HG03442 (cell line): ENCODE measurements at regions not wholly inside any gene's neighbourhood (a gene's known extent, or its start where the extent isn't known, plus 50 kb on each side); places are given as distances from the start of the nearest gene placed in this dataset.
"Not testable (repeated sequence)": the region's sequence is repeated elsewhere in the genome, so short reads cannot be mapped to it uniquely, and the experiment has no call there.

Experiments used
- ATAC-seq: cut with Tn5 transposase; IDR thresholded peaks from one replicate; pipeline ENCODE4 v1.9.1; 2021; ENCODE audit warnings: mild to moderate bottlenecking, moderate library complexity; ENCODE audit not compliant: unreplicated experiment

DNA sequence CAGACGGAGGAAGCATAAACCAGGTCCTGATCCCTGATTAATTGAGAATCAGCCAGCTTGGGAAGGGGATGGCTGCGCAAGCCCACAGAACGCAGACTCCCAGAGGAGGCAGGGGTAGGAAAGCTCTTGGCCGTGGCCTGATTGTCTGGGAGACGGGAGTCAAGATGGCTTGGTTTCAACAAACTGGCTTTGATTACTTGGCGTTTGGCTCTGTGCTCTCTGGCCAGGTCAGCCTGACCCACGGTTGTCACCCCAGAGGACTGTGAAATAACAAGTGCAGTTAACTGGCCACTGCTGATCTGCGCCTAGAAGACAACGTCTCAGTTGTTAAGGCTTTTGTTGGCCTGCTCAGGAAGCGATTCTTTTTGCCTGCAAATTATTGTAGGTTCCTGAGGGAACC, 387.0 kb upstream of the PROK2 start:
- no peak for ATAC-seq

DNA sequence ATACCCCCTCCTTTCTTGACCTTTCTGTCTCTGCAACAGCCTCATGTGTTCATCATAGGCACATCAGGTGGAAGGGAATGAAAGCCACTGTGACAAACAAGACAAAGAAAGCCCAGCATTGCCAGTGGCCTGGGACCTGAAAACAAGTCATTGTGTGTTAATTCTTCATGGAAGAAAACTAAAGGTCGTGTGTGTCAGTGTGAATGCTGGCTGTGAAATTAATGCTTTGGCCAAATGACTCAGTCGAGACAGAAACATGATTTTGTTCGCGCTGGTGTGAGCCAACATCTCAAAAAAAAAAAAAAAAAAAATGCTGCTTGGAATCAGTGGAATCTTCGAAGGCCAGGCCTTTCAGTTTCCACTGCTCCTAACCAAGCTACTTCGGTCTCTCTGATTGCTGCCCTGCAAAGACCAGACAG, 386.5 kb upstream of the PROK2 start:
- no peak for ATAC-seq

DNA sequence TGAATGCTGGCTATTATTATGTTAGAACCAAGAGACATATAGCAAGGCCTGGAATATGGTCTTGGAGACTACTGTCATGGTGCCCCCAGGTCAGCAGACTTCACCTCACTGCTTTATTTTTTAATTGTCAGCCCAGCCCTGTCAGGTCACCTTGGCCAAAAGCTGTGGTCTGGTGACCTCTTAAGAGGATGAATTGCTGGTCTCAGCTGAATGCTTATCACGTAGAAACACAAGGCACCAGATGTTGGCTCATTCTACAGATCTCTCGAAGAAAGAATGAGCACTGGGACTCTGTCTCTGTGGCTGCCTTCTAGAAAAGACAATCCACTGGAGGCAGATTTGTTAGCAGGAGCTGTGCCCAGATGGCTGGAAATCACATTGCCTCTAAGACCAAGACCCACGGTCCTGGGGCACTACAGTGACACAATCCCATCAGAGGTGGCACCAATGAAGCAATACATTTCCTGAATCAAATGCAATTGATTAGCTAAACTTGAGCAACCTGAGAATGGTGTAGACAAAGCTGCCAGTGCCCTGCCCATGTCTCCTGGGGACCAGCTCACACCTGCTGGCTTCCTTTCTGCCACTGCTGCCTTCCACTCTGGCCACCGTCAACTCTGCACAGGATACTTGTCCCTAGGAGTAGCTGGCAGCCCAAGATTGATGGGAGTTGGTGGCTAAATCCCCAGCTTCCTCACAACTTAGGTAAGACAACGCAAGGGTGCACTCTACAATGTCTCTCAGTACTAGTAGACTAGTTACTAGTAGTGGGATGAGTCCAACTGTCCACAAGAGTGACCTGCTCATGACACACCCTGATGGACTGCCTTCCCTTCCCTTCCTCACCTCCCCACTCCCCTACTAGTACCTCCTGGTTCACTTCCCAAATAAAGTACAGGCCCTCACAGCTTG, 384.9 kb upstream of the PROK2 start:
- ATAC-seq, result no peak

DNA sequence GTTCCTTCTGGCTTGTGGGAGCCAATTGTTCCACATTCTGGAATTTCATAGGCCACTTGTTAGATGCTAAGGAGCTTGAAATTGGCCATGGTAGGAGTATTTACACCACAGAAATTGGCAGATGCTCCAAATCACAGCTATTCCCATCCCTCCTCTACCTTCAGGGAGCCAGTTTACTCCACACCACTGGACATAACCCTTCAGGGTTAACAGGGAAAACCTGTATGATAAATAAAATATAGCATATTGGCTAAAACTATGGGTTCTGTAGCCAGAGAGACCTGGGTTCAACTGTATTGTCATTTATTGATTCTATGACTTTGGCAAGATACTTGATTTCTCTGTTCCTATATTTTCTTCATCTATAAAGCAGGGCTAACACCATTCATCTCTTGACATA, 384.2 kb upstream of the PROK2 start:
- ATAC-seq, result no peak

DNA sequence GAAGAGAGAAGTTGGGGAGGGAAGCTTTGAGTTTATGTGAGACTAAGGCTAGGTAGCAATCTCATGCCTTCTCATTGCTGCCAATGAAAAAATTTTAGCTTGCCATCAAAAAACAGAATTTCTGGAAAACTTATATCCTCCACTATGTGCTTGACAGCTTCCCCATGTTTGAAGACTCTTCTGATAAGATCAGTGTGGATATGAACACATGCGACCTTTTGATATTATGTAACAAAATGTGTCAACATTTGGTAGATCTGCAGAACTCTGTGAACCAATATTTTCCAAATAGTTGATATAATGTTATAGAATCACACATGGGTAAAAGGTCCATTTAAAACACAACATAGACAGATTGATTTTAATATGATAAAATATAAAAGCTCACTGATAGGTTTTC, 380.9 kb upstream of the PROK2 start:
- no peak for ATAC-seq

DNA sequence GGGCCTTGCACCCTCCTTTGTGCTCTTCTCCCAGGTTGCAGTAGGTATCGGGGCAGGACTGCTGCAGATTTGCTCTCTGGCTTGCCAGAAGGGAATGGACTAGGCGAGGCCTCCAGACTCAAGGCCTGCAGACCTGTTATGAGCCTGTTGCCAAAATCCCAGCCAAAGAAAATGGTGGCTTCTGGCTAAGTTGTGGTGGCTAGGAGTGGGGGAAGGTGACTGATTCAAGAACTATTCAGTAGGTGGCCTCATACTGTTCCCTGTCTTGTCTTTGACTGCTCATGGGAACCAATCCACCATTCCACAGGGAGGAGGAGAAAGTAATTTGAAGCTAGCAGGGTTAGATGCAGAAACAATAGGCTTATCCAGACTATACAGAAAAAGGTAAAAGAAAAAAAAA, 380.4 kb upstream of the PROK2 start:
- ATAC-seq, result no peak

DNA sequence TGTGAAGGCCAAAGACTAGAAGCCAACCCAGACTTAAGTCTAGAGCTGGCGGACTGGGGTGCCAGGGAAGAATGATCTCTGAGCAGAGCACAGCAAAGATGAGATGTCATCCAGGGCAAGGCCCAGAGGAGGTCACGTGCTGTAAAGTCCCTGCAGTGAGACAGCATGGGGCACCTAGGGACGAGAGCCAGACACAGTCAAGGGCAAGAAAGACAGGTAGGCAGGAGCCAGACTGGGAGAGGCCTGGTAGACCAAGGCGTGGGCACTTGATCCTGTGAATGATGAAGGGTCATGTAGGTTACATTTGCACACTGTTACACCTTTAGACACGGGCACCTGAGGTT, 379.7 kb upstream of the PROK2 start:
- no peak for ATAC-seq

DNA sequence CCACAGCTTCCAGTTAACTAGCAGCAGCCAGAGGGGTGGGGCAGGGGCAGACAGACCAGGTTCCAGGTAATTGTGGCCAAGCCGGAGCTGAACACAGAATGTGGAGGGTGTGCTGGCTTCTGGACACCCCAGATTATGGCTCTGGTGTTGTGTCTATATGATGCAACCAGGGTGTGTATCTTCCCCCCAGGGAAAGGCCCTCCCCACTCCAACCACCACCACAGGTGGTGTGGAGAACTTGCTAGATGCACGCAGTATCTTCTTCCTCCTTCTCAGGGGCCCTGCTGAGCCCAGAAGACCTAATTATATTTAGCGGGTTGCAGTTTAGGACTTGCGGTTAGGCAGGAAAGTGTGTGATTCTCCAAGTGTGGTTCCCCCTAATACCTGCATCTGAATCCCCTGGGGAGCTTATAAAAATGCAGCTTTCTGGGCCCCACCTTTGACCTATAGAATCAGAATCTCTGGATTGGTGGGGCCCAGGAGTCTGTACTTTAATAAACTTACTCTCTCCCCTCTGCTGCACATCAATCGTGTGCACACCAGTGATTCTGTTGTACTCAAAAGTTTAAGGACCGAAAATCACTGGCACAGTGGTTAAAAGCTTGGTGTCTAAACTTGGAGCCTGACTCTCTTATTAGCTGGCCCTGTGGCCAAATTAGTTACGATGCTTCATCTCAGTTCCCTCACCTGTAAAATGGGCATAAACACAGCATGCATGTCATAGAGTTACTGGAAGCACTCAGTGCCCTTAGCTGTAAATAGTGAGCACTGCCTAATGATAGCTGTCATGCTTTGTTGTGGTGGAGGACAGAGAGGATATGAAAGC, 379.1 kb upstream of the PROK2 start:
- peak; percentile 82 for ATAC-seq

DNA sequence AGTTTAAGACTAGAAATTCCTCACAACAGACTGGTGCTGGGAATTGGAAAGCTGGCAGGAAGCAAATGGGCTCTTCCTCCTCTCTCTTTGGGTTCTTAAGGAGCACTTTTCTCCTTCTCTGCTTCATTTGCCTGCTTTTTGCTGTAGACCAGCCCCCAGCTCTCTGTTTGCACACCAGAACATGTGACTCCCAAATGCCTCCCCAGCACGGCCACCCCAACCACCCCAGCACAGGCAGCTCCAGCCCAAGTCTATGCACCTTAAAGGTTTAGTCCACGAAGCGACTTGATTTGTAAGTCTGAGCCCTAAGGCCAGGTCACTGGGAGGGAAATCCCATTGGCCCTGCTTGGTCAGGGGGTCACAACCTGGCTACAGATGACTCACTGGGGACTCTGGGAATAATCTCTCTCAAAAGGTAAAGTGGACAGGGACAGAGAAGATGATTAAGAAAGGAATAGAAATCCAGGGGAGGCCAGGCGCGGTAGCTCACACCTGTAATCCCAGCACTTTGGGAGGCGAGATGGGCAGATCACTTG, 377.8 kb upstream of the PROK2 start:
- ATAC-seq, result no peak

DNA sequence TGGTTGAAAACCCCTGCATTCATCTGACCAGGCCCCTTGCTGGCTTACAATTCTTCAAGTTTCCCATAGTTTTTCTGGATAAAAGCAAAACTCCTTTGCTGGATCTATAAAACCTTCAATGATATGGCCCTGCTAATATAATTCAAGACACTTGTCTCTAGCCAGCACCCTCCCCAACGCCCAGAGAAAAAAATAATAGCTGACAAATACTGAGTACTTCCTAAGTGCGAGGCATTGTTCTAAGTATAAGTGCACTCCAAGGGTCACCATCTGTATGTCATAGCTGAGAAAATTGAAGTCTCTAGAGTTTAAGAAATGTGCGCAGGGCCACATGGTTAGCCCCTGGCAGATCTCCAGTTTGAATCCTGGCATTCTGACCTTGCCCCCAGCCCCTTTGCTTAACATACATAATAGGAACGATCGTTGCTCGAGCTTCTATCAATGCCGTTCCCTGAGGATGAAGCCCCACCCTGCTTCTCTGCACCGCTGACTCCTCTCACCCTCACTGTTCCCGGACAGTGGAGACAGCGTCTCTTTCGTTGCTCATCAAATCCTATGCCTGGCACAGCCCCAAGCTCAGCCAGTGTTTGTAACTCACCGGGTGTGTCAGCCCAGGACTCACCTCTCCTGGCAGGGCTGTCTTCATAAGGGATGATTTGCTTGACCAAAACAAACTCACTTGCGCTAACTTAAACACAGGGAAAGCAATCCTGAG, 377.1 kb upstream of the PROK2 start:
- no peak for ATAC-seq

DNA sequence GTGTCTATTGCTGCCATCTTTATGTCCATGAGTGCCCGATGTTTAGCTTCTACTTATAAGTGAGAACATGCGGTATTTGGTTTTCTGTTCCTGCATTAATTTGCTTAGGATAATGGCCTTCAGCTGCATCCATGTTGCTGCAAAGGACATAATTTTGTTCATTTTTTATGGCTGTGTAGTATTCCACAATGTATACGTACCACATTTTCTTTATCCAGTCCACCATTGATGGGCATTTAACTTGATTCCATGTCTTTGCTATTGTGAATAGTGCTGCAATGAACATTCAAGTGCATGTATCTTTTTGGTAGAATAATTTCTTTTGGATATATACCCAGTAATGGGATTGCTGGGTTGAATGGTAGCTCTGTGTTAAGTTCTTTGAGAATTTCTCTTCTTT, 376.3 kb upstream of the PROK2 start:
- ATAC-seq, result not testable (repeated sequence)

DNA sequence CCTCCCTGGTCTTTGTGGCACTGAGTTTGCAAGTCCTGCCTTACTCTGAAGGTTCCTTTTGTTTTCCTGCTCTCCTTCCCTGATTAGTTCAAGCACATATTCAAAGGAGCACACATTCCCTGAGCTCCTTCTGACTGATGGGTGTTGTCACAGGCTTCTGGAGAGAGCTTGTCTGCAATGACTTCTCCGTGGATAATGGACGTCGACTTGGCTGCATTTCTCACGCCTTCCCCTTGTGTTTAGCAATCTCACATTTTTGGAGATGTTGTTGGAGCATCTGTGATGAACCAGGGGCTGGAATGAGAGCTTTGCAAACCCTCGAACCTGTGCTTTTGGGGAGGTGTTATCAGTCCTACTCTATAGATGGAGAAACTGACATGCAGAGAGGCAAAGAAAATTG, 375.4 kb upstream of the PROK2 start:
- ATAC-seq, result no peak

DNA sequence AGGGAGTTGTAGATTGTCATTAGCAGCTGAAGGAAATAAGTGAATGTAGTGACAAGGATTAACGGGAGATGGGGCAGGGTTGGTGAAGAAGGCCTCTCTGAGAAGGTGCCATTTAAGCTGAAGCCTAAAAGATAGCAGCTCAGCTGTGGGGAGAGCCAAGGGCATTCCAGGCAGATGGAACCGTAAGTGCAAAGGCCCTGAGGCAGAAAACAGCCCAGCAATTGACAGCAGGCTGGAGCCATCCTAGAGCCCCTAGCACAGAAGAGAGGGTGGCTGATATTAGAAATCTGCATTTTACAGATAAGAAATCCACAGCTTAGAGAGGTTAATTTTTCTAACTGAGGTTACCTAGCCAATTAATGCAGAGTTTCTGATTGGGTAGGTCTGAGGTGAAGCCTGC, 374.5 kb upstream of the PROK2 start:
- ATAC-seq, result no peak

DNA sequence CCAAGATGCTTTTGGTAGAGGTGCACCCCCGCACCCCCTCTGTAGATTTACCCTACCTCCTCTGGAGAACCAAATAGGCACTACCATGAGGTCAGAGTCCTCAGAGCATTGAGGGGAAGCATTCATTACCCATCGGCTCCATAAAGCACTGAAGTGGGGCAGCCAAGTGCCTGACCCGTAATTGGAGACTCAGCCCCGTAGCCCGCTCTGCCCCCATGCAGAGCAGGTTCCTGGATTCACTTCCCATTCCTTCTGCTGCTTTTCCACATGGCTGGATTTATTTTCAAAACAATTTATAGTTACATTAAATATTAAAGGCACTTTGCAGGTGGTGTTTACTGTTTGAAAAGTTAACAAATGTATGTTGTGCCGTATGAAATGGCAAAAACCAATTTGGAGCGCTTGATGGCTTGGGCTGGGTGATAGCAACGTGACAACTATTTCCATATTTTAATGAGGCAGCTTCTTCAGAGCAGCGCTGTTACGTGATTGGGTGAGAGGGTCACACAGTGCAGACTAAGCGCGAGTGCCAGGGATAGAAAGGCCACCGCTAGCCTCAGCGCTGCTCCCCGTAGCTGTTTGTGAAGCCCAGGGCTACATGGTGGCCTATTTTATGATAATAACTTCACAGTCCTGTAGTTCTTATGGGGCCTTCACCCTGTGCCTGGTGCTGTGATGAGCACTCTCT, 373.8 kb upstream of the PROK2 start:
- no peak for ATAC-seq

DNA sequence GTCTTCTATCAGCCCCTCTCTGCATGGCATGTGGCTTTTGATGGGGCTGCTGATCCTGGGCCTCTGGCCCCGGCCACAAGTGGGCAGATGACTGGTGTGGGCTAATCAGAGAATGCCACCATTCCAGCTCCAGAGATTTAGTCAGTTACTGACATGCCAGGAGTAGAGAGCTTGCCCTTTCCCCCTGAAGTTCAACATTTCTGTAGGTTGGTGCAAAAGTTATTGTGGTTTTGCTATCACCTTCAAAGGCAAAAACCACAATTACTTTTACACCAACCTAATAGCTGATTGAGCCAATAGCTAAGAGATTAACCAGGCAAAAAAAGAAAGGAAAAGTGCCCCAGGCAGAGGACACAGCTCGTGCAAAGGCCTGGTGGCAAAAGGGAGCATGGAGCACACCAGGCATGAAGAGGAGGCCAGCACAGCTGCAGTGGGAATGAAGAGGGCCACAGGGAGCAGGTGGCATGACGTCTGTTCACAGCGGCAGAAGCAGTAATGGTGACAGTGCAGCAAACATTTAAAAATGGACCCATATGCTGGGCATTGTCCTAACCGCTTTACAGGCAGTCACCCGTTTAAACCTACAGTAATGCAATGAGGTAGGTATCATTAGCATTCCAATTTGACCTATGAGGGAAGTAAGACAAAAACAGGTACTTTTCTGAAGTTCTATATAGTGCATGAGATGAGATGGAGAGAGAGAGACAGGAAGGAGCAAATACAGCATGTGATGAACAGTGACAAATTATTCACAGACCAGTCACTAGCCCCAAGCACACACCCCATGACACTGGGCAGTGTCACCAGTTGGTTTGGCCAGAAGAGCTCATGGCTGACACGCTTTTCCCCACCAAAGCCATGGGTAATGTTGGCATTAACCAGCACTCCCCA, 373.0 kb upstream of the PROK2 start:
- ATAC-seq, result peak; percentile 55

DNA sequence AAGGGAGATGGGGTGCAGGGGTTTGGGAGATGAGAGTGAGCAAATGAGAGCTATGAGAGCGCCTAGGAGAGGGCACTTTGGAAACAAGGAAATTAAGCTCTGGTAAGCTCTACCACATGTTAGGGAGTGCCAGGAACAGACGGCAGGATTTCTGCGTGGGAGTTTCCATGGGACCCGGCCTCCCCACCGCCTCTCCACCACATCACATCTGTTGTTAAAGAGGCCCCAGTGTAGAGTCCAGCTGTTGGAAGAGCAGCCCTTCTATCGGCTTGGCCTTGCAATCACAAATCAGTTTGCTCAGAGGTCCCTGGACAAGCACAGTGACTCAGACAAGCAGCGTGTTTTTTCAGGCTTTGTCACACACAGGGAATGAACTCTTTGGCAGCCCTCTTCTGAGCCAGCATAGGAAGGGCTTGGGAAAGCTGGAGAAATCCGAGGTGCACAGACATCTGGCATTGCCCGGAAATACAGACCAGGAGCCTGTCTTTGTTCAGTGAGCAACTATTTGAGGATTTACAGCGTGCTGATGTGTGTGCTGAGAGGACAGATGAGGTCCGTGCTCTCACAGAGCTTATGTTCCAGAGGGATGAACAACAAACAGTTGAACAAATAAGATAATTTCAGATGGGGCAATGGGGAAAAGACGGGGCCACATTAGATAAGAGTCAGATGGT, 370.6 kb upstream of the PROK2 start:
- no peak for ATAC-seq

DNA sequence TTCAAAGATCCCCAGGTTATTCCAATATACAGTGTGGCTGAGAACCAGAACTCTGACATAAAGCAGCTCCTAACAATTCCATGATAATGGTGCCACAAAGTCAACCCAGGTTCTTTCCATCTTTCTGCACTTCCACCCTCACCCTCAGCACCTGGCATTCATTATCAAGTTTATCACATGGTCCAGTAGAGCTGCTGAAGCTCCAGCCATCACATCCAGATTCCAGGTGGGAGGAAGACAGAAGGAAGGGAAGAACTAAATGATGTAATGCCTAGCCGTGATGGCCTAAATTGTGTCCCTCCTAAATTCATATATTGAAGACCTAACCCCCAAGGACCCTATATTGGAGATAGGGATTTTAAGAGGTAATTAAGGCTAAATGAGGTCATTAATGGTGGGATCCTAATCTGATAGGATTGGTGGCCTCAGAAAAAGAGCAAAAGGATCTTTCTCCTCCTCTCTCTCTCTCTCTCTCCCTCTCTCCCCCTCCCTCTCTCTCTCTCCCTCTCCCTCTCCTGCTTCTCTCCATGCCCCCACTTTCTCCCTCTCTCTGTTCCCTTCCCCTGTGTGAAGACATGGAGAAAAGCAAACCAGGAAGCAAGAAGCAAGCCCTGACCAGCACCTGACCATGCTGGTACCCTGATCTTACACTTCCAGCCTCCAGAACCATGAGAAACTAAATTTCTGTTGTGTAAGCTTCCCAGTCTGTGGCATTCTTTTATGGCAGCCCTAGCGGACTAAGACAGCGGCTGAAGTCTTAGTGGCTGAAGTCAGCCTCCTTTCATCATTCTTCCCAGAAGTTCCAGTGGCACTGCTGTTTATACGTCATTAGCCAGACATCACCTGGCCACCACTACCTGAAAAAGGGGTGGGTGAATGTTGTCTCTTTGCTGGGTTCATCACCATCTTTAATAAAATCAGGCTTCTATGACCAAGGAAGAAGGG, 369.7 kb upstream of the PROK2 start:
- no peak for ATAC-seq
